Astrocyte of the cerebellum (primary cell): ENCODE measurements at regions not wholly inside any gene's neighbourhood (a gene's known extent, or its start where the extent isn't known, plus 50 kb on each side); places are given as distances from the start of the nearest gene placed in this dataset.

ENCODE experiments used
- DNase-seq: peaks from one replicate; pipeline ENCODE4 v3.0.0-alpha.2; 2011; ENCODE audit warnings: low read depth
- H3K4me3 ChIP-seq: 2 replicates; pipeline ENCODE4 v1.5.1; 2011; ENCODE audit warnings: mild to moderate bottlenecking, low read depth, low read length, moderate library complexity
- CTCF ChIP-seq: IDR thresholded peaks from 2 replicates; pipeline ENCODE4 v1.5.1; 2012; ENCODE audit warnings: low read length, low read depth, moderate library complexity, mild to moderate bottlenecking; ENCODE audit errors: missing control alignments
- in situ Hi-C: cut with HindIII; loops from 2 replicates; pipeline ENCODE4 v1.10.0; 2017; ENCODE audit warnings: low sequenced_read_pairs

- no peak for TF ChIP-seq CTCF
- in situ Hi-C loops: no loop called here
- no peak for DNase-seq
- no peak overlapping the region for H3K4me3 ChIP-seq
These were observed 348.1 kb downstream of the ANKRD7 start for GRCh38 chr7:118572604-118573003.

- in situ Hi-C loops: no loop called here
- no peak for TF ChIP-seq CTCF
- H3K4me3 ChIP-seq: no peak overlapping the region
- DNase-seq: no peak
These were observed 348.6 kb downstream of the ANKRD7 start for GRCh38 chr7:118573085-118573484.

- in situ Hi-C loops: no loop called here
These were observed 351.0 kb downstream of the ANKRD7 start for GRCh38 chr7:118575393-118575948.

GRCh38 chr7:118580743-118581382 is 356.4 kb downstream of the ANKRD7 start:
- in situ Hi-C loops: loop anchor here (10.0 kb wide), 1 partner anchor 444 kb away; no protein-coding TSS in a partner anchor
- TF ChIP-seq CTCF: no peak

More at GRCh38 chr7:118575393-118575948, 351.0 kb downstream of the ANKRD7 start:
- no peak for DNase-seq
- no peak overlapping the region for H3K4me3 ChIP-seq
- no peak for TF ChIP-seq CTCF

GRCh38 chr7:118583641-118584040 is 359.1 kb downstream of the ANKRD7 start:
- in situ Hi-C loops: loop anchor here (10.0 kb wide), 1 partner anchor 441 kb away; no protein-coding TSS in a partner anchor
- H3K4me3 ChIP-seq: no peak overlapping the region
- TF ChIP-seq CTCF: no peak
- DNase-seq: no peak

More at GRCh38 chr7:118580743-118581382, 356.4 kb downstream of the ANKRD7 start:
- DNase-seq: no peak
- H3K4me3 ChIP-seq: no peak overlapping the region

- DNase-seq: no peak
- in situ Hi-C loops: loop anchor here (10.0 kb wide), 1 partner anchor 439 kb away; no protein-coding TSS in a partner anchor
- no peak overlapping the region for H3K4me3 ChIP-seq
- no peak for TF ChIP-seq CTCF
These were observed 361.7 kb downstream of the ANKRD7 start for GRCh38 chr7:118586248-118586647.
